Ectodermal cell (in vitro differentiated cells): ENCODE measurements at regions not wholly inside any gene's neighbourhood (a gene's known extent, or its start where the extent isn't known, plus 50 kb on each side); places are given as distances from the start of the nearest gene placed in this dataset.
"Not testable (repeated sequence)": the region's sequence is repeated elsewhere in the genome, so short reads cannot be mapped to it uniquely, and the experiment has no call there.

Experiments used
- H3K27ac ChIP-seq: 2 replicates; pipeline ENCODE4 v1.7.0; 2013; ENCODE audit warnings: mild to moderate bottlenecking, low read depth, low read length; ENCODE audit not compliant: insufficient read depth, poor library complexity, severe bottlenecking
- H3K27me3 ChIP-seq: 2 replicates; pipeline ENCODE4 v1.7.0; 2013; ENCODE audit warnings: mild to moderate bottlenecking, low read length; ENCODE audit not compliant: insufficient read depth, control insufficient read depth, poor library complexity, severe bottlenecking
- H3K36me3 ChIP-seq: one replicate; pipeline ENCODE4 v1.7.0; 2013; ENCODE audit warnings: low read length; ENCODE audit not compliant: control insufficient read depth, insufficient read depth
- H3K4me1 ChIP-seq: one replicate; pipeline ENCODE4 v1.7.0; 2013; ENCODE audit warnings: low read length; ENCODE audit not compliant: control insufficient read depth, insufficient read depth
- H3K4me3 ChIP-seq: 2 replicates; pipeline ENCODE4 v1.7.0; 2013; ENCODE audit warnings: low read depth, low read length, control low read depth; ENCODE audit not compliant: insufficient read depth
- H3K9me3 ChIP-seq: 2 replicates; pipeline ENCODE4 v1.7.0; 2013; ENCODE audit warnings: mild to moderate bottlenecking, low read length, moderate library complexity; ENCODE audit not compliant: control insufficient read depth
- WGBS, 2 experiments: methylation state at CpG; one replicate each; pipeline ENCODE4 v1.1.7; 2013; ENCODE audit warnings: missing lambda C conversion rate in 2 of 2; 5-methylcytosine and 5-hydroxymethylcytosine counted together

GRCh38 chr2:160583146-160583535 lies 89.5 kb upstream of the RBMS1 start:
- no peaks in the 10 kb centered on the region for H3K36me3 ChIP-seq
- H3K4me1 ChIP-seq, result peaks cover 23% of the 10 kb centered on the region
- 44 to 55% methylated on average over 1 of the region's 1 CpG for WGBS, 2 experiments
- H3K9me3 ChIP-seq, result no peaks in the 10 kb centered on the region
- H3K27me3 ChIP-seq, result no peaks in the 10 kb centered on the region
- peak overlapping the region; percentile 6 for H3K27ac ChIP-seq
- H3K4me3 ChIP-seq, result no peak overlapping the region

DNA sequence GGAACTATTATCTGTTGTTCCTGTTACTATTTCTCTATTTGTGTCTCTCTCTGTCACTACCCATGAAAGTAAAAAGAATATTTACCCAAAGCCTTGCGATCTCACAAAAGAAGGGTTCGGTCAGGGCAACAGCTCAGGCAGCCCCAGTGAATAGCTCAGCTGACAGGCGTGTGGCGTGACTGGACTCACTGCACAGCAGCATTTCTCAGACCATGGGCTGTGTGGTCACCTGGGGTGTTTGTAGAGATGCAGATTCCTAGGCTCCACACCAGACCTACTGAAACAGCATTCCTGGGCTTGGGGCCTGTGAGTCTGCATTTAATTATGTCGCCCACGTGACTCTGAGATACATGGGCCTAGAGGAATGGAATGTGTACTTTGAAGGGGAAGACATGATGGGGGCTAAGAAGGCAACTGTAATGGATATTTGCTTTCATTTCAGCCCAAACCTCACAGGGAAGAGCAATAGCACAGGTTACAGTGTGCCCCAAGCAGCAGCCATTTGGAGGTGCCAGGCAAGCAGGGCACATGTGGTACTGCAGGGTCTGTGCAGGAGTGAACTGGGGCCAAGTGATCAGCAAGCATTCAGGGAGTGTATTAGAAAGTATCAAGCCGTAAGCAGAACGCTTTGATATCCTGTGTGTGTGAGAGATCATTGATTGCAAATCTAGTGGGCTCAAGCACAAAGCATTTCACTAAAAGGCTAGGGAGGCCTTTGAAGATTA lies 90.4 kb upstream of the RBMS1 start:
- Histone ChIP-seq H3K36me3 (no peaks in the 10 kb centered on the region), H3K4me3 (no peak overlapping the region), H3K9me3 (no peaks in the 10 kb centered on the region), H3K4me1 (peaks cover 23% of the 10 kb centered on the region), H3K27ac (no peak overlapping the region), H3K27me3 (no peaks in the 10 kb centered on the region)
- 91 to 94% methylated on average over 8 of the region's 8 CpGs for WGBS, 2 experiments

- Histone ChIP-seq H3K27me3 (no peaks in the 10 kb centered on the region), H3K4me3 (no peak overlapping the region), H3K4me1 (peaks cover 23% of the 10 kb centered on the region), H3K9me3 (no peaks in the 10 kb centered on the region), H3K36me3 (no peaks in the 10 kb centered on the region), H3K27ac (no peak overlapping the region)
Observed at GRCh38 chr2:160584972-160585494, 91.4 kb upstream of the RBMS1 start.

GRCh38 chr2:160590664-160591063 lies 97.1 kb upstream of the RBMS1 start:
- 100% methylated on average over 1 of the region's 1 CpG for WGBS, 2 experiments
- Histone ChIP-seq H3K4me1 (no peaks in the 10 kb centered on the region), H3K4me3 (no peak overlapping the region), H3K27ac (no peak overlapping the region), H3K27me3 (no peaks in the 10 kb centered on the region), H3K36me3 (no peaks in the 10 kb centered on the region), H3K9me3 (peaks cover 5% of the 10 kb centered on the region)

DNA sequence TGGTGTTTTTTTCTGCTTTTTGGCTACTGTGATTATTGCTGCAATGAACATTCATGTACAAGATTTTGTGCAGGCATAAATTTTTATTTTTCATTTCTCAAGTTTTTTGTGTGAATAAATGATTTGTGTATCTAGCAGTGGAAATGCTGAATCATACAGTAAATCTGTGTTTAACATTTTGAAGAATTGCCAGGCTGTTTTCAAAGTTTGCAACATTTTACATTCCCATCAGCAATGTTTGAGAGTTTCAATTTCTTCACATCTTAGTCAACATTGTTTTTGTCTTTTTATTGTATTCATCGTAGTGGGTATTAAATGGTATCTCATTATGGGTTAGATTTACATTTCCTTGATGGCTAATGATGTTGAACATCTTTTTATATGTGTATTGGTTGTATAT lies 98.8 kb upstream of the RBMS1 start:
- Histone ChIP-seq H3K4me3 (no peak overlapping the region), H3K9me3 (peaks cover 5% of the 10 kb centered on the region), H3K27me3 (no peaks in the 10 kb centered on the region), H3K4me1 (no peaks in the 10 kb centered on the region), H3K27ac (no peak overlapping the region), H3K36me3 (no peaks in the 10 kb centered on the region)
- WGBS, 2 experiments, result 91% methylated on average over 1 of the region's 1 CpG; no CpG with 5 or more reads in 1 of the 2 experiments

DNA sequence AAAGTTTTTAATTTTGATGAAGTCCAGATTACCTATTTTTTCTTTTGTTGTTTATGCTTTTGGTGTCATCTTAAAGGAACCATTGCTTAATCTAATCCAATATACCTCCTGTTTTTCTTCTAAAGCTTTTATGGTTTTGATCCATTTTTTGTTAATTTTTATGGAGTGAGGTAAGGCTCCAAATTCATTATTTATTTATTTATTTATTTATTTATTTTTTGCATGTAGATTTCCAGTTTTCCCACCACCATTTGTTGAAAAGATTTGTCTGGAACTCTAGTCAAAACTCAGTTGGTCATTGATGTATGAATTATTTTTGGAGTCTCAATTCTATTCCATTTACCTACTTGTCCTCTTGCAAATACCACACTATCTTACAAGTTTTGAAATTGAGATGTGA lies 99.4 kb upstream of the RBMS1 start:
- peaks cover 5% of the 10 kb centered on the region for H3K9me3 ChIP-seq
- no peaks in the 10 kb centered on the region for H3K27me3 ChIP-seq
- H3K36me3 ChIP-seq, result no peaks in the 10 kb centered on the region
- H3K4me3 ChIP-seq, result no peak overlapping the region
- no peaks in the 10 kb centered on the region for H3K4me1 ChIP-seq
- no peak overlapping the region for H3K27ac ChIP-seq

DNA sequence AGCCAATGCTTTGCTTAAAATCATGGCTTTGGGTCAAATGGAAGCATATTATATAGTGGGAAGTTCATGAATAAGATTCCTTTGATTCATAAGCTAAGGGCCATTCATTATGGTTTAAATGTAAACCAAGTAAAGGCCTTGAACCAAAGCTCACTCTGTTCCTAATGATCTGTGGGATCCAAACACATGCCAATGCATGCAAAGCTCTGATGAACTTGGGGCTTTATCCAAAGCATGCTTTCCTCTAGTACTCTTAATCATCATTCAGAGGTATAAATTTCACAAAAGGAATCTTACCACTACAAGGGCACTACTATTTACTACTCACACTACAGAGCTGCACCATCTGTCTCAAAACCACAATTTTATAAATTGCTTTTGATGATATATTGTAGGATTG lies 102.8 kb upstream of the RBMS1 start:
- H3K27me3 ChIP-seq, result no peaks in the 10 kb centered on the region
- H3K9me3 ChIP-seq, result peaks cover 5% of the 10 kb centered on the region
- H3K27ac ChIP-seq, result no peak overlapping the region
- H3K4me1 ChIP-seq, result no peaks in the 10 kb centered on the region
- H3K36me3 ChIP-seq, result no peaks in the 10 kb centered on the region
- no peak overlapping the region for H3K4me3 ChIP-seq

GRCh38 chr2:160600437-160600836 lies 106.8 kb upstream of the RBMS1 start:
- not testable (repeated sequence) for H3K4me1 ChIP-seq, H3K4me3 ChIP-seq, H3K36me3 ChIP-seq, H3K27me3 ChIP-seq, H3K9me3 ChIP-seq, H3K27ac ChIP-seq
- WGBS, 2 experiments, result 87 to 88% methylated on average over 1 of the region's 1 CpG

DNA sequence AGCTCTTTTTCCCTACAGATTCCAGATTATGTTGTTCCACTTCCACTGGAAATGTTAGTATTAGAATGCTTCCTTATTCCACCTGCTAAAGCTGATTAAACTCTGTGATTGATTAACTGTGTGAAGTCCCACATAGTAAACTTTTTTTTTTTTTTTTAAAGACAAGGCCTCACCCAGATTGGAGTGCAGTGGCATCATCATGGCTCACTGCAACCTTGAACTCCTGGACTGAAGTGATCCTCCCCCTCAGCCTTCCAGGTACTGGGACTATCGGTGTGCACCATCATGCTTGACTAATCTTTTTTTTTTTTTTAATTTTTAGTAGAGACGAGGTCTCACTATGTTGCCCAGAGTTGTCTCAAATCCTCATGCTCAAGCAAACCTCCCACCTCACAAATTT lies 108.5 kb upstream of the RBMS1 start:
- 78 to 100% methylated on average over 1 of the region's 2 CpGs for WGBS, 2 experiments
- Histone ChIP-seq H3K9me3 (no peaks in the 10 kb centered on the region), H3K36me3 (no peaks in the 10 kb centered on the region), H3K4me3 (no peak overlapping the region), H3K27me3 (no peaks in the 10 kb centered on the region), H3K4me1 (no peaks in the 10 kb centered on the region), H3K27ac (no peak overlapping the region)

DNA sequence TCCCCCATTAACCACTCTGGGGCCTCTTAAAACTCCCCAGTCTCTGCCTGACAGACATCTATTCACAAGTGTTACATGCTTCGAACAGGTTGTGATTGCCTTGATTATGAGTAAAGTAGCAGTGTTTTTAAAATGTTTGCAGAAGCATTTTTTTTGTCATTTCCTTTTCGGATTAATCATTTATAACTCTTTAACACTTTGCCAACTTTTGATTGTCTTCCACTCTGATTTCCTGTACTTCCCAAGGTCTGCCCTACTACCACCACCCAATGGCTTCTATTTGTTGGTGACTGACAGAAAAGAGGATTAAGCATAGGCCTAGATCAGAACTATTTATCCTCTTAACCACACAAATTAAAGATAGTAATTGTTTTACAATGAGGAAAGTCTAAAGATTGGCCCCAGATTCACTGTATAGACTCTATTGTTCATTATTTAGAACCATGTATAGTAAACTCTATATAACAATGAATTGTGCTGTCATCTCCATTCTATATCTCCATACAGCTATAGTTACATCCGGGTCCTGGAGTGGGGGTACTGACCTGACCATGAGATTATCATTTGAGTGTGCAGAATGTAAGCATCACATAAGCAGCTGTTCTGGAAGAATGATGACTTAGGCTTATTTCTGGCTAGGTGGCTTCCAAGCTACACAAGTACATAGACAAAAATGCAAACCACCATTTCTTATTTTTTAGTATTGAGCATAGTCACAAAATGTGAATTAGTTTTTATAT lies 110.3 kb upstream of the RBMS1 start:
- H3K9me3 ChIP-seq, result no peaks in the 10 kb centered on the region
- H3K36me3 ChIP-seq, result no peaks in the 10 kb centered on the region
- H3K27me3 ChIP-seq, result no peaks in the 10 kb centered on the region
- 89 to 90% methylated on average over 1 to 3 of the region's 3 CpGs for WGBS, 2 experiments
- no peak overlapping the region for H3K4me3 ChIP-seq
- H3K4me1 ChIP-seq, result no peaks in the 10 kb centered on the region
- H3K27ac ChIP-seq, result no peak overlapping the region
